SK-N-DZ (cell line): ENCODE measurements at regions not wholly inside any gene's neighbourhood (a gene's known extent, or its start where the extent isn't known, plus 50 kb on each side); places are given as distances from the start of the nearest gene placed in this dataset.

Experiments
- DNase-seq: peaks from one replicate; pipeline ENCODE4 v3.0.0-alpha.2; 2015; ENCODE audit warnings: low spot score

GRCh38 chr2:156647377-156648010 is 211.3 kb downstream of the GPD2 start:
- DNase-seq, result no peak

DNA sequence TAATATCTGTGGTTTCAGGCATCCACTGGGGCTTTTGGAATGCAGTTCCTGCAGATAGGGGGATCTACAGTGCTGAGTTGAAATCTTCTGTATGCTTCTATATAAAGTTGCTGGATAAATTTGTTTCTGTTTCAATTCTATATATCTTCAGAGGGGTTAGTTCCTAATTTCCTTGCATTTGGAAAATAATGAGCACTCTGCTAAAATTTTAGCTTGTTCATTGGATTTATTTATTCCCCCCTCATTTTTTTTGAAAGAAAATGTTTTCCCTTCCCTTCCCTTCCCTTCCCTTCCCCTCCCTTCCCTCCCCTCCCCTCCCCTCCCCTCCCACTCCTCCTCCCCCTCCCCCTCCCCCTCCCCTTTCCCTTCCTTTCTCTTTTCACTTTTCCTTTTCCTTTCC is 212.3 kb downstream of the GPD2 start:
- DNase-seq, result no peak

GRCh38 chr2:156649596-156649995 is 213.4 kb downstream of the GPD2 start:
- no peak for DNase-seq

- no peak for DNase-seq
Measured at GRCh38 chr2:156652691-156653090, 216.5 kb downstream of the GPD2 start.

DNA sequence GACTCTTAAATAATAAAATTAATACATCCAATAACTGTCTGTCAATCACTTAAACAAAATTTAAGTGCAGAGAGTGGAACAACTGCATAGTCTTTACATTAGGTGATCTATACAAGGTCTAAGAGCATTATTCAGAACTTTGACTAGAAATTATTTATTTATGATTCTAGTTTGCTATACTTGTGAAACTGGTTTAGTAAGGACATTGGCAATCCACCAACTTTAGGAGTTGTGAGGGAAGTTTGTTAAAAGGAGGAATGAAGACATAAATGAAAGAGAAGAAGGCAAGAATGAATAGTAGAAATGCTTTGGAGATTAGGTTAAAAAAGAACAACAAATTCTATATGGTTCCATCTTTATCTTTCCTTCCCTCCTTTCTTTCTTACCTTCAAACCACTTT is 217.5 kb downstream of the GPD2 start:
- DNase-seq, result no peak

DNA sequence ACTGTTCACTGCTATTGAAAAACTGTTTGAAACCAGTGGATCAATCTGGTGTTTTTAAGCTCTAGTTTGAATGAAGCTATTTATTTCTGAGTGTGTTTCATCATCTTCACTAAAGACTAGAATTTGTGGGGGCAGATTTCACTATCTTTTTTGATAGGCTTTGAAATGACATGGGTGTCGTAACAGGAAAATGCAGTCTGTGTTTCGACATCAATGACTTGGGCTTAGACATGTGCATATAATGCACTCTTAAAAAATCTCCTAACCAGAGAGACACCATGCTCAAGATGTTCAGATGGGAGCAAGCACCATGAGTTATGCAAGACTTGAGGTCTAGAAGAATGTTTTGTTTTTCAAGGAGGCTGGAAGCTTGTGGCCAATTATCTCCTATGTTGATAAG is 221.6 kb downstream of the GPD2 start:
- no peak for DNase-seq

DNA sequence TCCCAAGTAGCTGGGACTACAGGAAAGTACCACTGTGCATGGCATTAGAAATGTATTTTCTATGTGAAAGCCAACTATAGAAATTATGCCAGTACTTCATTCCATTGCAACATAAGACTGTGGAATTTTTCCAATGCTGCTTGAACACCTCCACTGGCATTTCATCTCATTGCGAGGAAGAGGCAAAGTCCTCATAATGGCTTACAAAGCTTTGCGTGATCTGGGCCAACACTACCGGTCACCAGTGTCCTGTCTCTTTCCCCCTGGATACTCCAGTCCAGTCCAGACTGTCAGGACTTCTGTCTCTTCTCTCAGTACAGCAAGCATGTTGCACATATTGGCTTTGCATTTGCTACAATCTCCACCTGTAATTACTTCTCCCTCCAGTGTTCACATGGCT is 223.5 kb downstream of the GPD2 start:
- DNase-seq, result no peak

DNA sequence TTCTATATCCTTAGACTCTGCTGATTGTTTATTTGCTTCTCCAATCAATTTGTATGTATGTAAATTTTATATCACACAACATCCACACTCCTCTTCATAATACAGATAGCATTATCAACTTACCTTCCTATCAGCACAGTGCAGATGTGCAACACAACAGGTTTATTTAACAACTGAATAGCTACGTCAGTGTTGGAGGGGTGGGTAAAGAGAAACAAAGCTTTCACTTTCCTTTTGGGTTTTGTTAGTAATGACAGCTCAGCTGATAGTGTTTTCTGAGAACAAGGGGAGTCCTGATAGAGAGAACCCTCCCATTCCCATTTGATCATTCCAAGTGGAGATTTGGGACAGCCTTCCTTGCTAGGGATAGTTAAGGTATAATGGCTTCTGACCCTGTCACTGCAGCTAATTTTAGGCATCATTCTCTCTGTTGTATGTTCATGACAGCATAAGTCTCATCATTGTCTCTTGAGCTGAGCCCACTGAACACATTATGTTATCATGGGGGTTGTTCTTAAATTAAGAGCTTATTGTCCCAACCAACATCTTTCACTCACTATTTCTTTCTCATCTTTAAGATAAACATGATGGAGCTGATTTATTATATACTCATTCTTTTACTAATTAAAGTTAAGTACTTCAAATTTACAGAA is 227.7 kb downstream of the GPD2 start:
- no peak for DNase-seq

- no peak for DNase-seq
Measured at GRCh38 chr2:156666130-156666785, 230.1 kb downstream of the GPD2 start.

DNA sequence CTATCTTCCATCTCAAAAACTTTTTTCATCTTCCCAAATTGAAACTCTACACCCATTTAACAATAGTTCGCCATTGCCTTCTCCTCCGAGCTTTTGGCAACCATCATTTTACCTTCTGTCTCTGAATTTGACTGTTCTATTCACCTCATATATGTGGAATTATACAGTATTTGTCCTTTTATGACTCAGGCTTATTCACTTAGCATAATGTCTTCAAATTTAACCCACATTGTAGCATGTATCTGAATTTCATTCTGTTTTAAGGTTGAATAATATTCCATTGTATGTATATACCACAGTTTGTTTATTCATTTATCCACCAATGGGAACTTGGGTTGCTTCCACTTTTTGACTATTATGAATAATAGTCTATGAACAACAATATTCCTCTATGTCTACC is 233.9 kb downstream of the GPD2 start:
- DNase-seq, result no peak

DNA sequence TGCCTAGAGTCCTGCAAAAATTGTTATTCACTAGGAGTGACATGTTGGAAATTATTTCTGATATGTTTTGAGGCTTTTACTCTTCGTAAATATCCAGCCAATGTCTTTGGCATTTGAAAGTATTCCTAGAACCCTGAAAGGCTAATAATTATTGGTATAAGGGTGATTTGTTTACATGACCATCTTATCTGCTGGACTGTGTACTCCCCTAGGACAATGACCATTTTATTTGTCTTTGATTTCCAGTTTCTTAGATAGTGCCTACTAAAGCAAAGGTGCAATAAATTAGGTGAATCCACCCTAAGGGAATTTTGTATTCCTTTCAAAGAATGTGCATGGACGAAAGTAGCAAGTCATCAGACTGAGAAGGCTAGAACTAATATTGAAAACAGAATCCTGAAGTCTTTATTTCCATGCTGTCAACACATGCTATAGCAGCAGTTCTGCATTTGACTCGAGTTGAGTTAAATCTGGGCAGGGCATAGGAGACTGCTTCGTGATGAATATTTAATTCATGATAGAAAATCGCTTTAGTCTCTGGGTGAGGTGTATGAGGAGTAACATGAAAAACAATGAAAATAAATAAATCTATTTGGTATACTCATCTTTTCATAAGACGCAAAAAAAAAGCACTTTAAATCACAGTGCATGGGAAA is 235.7 kb downstream of the GPD2 start:
- DNase-seq, result no peak

DNA sequence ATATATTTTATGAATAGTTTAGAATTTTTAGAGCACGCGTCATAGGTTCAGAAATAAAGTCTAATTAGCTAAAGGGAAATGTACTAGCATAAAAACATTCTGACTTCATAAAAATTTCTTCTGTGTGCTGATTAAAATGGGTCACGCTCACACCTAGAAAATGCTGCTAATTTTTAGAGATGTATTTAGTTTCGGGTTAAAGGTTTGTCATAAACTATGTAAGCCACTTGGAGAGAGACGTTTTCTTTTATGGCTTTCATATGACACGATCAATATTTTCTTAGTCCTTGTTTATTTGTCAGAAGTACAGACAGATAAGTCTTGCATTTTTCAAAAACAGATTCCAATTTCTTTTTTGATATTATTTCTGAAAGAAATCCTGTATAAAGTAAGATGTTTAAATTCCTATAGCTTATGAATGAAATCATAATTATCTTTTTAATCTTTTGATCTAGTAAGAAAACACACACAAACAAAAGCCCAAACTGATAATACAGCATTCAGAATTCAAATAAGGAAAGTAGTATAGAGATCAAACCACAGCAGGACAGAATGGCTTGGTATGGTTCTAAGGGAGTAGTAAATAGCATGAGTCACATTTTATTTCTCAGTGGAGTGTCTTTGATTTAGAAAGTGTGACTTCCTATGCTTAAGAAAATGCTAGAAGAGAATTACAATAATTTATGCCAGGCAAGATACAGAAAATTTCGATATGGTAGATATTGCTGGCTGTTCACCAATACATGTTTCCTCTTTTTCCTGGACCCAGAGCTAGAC is 236.6 kb downstream of the GPD2 start:
- DNase-seq, result no peak

DNA sequence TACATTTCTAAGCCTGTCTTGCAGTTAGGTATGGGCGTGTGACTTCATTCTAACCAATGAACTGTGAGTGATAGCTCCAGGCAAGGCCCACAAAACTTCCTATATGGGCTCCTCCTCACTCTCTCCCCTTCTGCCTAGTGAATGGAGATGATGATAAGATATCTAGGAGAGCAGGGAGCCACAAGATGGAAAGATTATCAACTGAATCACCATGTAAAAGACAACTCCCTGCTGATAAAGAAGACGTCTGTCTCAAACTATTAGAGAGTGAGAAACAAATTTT is 237.1 kb downstream of the GPD2 start:
- no peak for DNase-seq

DNA sequence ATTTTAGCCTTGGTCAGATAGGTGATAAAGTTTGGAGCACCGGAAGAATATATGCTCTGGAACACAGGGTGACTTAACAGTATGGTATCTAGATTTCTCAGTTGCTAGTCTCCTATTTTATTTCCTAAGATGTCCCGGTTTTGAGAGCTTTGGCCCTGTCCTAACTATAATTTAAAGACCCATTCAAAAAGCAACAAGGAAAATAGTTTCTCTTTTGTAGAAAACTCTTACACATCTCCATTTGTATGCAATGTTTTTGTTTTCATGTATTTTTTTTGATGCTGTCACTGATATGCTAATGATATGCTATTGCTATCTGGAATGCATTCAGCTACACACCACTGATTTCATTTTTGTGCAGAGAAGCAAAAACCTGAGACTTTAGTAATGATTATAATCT is 237.8 kb downstream of the GPD2 start:
- no peak for DNase-seq

DNA sequence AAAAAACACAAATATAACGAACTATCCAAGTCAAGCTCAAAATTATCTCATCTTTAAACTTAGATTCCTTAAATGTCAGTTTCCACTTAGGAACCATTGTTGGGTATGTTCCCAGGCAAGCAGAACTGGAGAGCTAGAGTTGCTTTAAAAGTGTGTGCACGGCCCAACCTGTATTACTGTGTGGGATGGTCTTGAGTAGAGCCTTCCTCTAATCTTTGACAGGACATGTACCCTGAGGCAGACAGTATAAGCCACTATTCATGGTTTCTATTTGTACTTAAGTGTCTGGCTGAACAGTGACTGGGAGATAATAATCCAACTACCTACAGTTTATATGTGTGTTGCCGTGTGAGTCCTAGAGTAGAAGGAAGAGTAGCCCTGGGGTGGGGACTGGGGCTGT is 239.7 kb downstream of the GPD2 start:
- no peak for DNase-seq

GRCh38 chr2:156679820-156680219 is 243.6 kb downstream of the GPD2 start:
- DNase-seq, result no peak

- DNase-seq, result no peak
Measured at GRCh38 chr2:156680266-156680665, 244.1 kb downstream of the GPD2 start.

DNA sequence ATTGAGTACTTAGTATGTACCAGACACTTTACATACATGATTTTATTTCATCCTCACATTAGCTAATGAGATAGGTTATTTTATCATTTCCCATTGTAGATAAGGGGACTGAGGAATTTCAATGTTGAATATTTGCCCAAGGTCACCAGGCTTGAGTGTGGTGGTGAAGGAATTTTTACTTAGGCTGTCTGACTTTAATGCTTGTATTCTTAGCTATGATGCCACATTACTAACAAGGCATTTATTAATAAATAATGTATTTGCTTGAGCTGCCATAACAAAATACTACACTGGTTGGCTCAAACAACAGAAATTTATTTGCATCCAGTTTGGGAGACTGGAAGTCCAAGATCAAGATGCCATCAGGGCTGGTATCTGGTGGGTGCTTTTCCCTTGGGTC is 250.9 kb downstream of the GPD2 start:
- no peak for DNase-seq

DNA sequence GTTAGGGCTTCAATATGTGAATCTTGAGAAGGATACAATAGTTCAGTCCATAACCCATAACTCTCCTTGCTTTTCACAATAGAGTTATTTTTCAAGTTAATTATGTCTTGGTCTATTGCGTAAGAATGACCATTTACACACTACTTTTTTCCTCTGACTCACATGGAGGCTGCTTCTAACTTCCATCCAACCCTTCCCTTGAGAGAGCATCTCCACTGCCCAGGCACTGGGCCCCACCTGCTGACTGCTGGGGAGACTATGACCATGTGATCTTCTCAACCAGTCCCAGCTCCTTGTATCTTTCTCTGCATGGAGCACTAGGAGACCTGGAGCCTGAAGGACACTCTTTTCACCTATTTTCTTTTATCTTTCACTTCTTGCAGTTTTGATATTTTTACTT is 251.5 kb downstream of the GPD2 start:
- DNase-seq, result no peak

DNA sequence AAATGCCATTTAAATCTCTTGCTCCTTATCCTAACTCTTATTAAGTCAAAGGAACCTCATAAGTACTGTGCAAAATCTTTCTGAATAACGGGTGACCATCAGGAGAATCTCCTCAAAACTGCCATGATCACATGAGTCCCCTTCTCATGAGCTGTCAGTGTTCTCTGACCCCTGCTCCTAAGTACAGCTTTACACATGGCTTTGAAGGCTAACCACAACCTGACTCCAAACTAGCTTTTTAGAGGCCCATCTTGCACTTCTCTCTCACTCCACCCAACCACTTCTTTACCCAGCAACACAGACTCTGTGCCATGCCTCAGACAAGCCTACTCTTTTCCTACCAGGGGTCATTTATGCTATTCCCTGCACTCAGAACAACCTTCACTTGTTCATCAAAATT is 253.8 kb downstream of the GPD2 start:
- DNase-seq, result no peak

DNA sequence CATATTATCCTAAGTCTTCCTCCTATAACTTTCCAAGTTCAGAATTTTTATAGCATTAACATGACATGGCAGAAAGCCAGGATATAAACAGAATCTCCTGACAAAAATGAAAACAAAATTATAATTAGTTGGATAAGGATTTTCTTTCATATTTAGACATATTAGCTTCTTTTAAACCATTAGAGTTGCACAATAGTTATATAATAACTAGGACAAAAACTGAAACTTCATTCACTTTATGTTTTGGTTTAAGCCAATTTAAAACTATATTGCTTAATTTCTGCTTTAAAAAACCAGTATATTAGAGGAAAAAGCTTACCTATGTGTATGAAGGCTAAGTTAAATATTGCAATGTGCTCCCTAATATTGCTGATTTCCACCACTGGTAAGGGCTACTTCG is 254.8 kb downstream of the GPD2 start:
- no peak for DNase-seq

GRCh38 chr2:156695020-156695419 is 258.8 kb downstream of the GPD2 start:
- no peak for DNase-seq
